HG02973 (cell line): ENCODE measurements at regions not wholly inside any gene's neighbourhood (a gene's known extent, or its start where the extent isn't known, plus 50 kb on each side); places are given as distances from the start of the nearest gene placed in this dataset.

Experiments
- ATAC-seq: cut with Tn5 transposase; IDR thresholded peaks from one replicate; pipeline ENCODE4 v1.9.1; 2021; ENCODE audit warnings: moderate library complexity; ENCODE audit not compliant: unreplicated experiment

DNA sequence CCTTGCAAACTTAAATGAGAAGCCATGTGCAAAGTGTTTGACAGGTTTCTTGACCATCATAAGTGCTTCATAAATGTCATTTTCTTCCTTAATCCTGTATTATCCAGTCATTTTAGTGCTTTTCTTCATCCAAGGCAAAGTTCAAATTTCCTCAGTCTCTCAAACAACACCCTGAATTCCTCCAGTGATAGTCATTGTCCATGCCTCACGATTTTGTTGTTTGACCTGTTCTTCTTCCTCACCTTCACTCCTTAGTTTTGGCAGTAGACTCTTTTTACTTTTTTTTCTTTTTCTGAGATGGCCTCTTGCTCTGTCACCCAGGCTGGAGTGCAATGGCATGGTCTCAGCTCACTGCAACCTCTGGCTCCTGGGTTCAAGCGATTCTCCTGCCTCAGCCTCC lies 1257.3 kb downstream of the FAM181B start:
- no peak for ATAC-seq

- ATAC-seq, result no peak
Measured at GRCh38 chr11:81472646-81473045, 1261.0 kb downstream of the FAM181B start.

GRCh38 chr11:81470446-81470845 lies 1263.2 kb downstream of the FAM181B start:
- ATAC-seq, result no peak

DNA sequence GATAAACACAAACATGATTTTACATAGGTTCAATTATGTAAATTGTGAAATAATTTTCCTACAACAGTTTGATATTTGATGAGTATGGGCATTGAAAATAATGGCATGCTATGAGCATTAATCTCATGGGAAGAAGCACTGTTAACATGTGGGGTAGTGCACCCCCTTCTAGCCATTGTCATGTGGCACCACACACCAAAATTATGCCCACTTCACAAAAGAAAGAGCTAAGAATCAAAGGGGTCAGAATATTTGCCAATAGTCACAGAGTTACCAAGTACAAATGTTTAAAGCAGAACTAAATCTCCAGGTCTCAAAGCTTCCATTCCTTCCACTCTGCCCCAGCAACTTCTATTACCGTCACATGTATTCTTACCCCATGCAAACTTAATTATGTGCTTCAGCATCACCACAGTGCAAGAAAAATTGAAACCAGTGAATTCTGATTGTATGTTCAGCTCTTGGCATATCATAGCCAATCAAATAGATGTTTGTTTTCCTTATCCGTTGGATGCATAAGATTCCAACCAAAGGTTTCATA lies 1273.8 kb downstream of the FAM181B start:
- no peak for ATAC-seq

DNA sequence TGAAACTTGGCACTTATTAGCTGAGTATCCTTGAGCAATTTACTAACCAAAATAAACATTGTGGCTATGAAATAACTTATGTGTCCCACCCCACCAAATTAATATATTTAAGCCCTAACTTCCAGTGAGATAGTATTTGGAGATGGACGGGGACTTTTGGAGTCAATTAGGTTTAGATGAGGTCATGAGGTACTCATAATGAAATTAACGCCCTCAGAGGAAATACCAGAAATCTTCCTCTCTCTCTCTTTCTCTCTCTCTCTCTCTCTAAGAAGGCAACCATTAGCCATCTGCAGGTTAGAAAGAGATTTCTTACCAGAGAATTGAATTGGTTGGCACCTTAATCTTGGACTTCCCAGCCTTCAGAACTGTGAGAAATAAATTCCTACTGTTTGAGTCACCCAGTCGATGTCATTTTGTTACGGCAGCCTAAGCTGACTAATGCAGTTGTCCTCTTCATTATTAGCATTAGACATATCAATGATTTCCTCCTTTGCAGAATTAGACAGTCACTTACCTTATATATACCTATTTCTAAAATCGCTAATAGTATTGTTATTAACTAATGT lies 1284.0 kb downstream of the FAM181B start:
- no peak for ATAC-seq

DNA sequence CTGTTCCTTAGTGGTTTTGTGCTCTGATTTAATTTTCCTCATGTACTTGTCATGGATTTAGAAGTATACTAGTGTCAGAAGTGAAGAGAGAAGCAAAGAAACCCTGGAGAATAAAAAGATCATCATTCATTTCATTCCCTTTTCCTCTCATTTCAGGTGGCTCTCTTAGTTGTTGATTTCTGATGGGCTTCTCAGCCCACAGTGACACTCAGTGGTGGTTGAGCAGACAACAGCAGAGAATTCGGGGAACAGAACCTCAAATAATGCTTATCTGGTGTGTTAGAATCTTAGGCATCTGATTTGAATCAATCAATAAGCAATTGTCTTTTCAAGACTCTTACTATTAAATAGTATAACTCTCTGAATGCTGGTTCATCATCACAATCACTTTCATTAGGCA lies 1289.4 kb downstream of the FAM181B start:
- ATAC-seq, result no peak

- no peak for ATAC-seq
Measured at GRCh38 chr11:81432333-81432732, 1301.3 kb downstream of the FAM181B start.

DNA sequence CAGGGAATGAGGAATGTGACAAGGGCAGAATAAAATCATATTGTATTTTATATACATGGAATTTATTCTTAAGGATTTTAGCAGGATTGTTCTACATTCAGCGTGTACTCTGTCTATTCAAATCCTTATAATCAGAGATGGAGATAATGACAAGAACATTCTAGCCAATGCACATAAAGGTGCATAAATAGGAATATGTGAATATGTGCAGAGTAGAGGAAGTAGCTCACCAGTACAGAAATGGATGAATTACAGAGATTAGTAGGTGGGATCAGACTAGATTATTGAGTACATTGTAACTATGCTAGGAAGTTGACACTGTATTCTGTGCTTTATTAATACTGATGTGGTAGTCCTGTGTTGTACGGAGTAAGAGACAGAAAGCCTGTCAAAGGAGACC lies 1308.8 kb downstream of the FAM181B start:
- no peak for ATAC-seq

DNA sequence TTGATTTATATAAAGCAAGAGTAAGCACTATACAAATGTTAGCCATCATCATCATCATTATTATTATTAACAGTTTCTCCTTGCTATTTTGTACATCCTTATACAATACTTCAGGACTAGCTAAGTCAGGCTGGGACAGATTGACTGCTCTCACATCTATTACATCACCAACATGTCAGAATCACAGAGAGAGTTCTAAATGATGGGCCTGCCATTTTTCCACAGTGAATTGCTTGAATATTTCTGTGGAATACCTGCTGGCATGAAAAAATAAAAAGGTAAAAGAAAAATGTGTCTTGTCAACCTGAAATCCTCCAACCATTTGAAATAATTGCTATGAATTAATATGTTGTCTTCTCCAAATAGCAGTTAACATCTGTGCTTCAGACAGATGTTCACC lies 1311.3 kb downstream of the FAM181B start:
- ATAC-seq, result no peak

- ATAC-seq, result no peak
Measured at GRCh38 chr11:81421251-81421860, 1312.3 kb downstream of the FAM181B start.

DNA sequence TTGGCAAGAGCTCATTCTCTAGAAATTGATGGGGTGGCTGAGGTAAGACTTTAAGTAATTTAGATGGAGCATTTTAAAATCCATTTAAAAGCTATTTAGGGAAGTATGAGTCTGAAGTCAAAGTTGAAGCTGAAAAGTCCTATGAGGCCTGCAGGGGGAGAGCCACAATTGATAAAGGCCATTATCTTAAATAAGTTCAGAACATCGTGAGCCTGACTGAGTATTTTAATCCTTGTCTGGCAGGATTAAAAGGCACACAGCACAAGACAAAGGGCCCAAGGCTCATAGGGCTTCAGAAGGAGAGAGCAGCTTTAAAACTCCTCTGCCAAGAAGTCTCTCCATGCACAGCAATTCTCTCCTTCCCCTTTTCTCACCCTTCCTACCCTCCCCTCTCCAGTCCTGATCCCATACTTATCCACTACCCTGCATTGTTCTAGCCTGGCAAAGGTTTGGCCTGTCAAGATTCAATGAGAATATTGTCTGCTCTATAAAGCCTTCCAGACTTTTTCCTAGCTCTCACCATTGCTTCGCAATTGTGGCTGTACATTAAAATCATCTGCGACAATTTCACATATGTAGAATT lies 1312.9 kb downstream of the FAM181B start:
- no peak for ATAC-seq

DNA sequence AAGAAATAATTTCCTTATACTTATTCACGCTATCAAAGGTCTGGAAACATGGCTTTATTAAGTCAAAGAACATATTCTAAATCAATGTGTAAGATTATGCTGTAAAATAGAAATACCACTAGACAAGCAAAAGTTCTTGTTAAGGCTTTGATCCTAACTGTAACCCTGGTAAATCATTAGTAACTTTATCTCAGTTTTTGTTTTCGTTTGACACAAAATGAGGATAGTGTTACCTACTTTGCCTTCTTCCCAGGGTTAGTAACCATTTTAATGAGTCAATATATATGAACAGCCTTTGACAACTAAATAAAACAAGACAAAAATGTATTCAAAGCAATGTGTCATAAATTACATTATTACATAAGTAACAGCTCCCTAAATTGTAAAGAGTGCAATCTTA lies 1336.3 kb downstream of the FAM181B start:
- no peak for ATAC-seq

DNA sequence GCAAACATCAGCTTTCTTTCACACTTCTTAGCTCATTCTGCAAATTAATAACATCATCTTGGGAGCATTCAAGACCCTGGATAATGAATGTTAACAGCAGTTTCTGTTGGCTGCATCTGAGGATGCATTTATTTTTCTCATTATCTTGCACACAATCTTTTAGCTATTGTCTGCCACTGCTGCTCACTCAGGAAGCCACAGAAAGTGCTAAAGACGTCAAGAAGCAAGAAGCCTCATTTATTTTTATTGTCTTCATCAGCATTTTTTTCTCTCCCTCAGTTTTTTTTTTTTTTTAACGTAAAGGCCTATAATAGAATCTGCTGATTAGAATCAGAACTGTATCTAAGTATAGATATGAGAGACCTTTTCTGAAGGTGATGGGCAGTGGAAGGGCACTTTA lies 1339.4 kb downstream of the FAM181B start:
- no peak for ATAC-seq

DNA sequence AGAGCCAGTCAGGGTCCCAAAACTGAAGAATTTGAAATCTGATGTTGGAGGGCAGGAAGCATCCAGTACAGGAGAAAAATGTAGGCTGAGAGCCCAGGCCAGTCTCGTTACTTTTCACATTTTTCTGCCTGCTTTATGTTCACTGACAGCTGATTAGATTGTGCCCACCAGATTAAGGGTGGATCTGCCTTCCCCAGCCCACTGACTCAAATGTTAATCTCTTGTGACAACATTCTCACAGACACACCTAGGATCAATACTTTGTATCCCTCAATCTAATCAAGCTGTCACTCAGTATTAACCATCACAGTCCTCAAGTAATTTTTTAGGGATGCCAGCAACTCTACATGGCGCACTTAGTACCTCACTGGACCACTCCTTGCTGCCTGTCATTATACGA lies 1345.3 kb downstream of the FAM181B start:
- ATAC-seq, result no peak

- no peak for ATAC-seq
Measured at GRCh38 chr11:81380395-81380794, 1353.3 kb downstream of the FAM181B start.

GRCh38 chr11:81377418-81377817 lies 1356.2 kb downstream of the FAM181B start:
- ATAC-seq, result no peak

- no peak for ATAC-seq
Measured at GRCh38 chr11:81373986-81374385, 1359.7 kb downstream of the FAM181B start.

DNA sequence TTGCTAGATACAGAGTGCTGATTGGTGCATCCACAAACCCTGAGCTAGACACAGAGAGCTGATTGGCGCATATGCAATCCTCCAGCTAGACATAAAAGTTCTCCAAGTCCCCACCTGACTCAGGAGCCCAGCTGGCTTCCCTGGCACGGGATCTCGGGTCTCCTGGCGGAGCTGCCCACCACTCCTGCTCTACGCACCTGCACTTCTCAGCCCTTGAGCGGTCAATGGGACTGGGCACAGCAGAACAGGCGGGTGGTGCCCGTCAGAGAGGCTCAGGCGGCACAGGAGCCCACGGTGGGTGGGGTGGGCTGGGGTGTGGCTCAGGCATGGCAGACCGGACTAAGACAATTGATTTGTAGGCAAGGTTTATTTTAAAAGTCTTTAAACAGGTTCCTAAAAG lies 1365.5 kb downstream of the FAM181B start:
- ATAC-seq, result no peak

DNA sequence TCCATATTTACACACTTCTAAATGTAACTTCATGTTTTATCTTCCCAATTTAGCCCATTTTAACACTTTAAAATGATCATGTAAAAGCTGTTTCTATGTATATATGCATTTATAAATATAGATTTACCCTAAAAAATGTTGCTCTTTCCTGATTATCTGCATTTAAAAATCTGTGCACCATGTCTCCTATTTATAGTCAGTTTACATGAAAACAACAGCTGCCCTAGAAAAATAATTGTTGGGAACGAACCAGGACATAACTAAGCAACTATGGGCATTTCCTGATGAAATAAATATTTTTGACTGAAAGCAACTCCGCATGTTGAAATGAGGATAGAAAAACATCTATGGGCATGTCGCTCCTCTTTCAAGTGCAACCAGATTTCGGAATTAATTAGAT lies 1368.2 kb downstream of the FAM181B start:
- no peak for ATAC-seq

DNA sequence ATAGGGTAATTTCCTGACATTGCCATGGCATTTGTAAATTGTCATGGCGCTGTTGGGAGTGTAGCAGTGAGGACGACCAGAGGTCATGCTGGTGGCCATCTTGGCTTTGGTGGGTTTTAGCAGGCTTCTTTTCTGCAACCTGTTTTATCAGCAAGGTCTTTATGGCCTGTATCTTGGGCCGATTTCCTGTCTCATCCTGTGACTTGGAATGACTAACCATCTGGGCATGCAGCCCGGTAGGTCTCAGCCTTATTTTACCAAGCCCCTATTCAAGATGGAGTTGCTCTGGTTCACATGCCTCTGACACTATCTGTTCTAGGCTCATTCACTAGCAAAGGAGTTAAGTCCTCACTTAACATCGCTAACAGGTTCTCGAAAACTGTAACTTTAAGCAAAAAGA lies 1374.2 kb downstream of the FAM181B start:
- ATAC-seq, result no peak

GRCh38 chr11:81345609-81346008 lies 1388.1 kb downstream of the FAM181B start:
- ATAC-seq, result no peak

DNA sequence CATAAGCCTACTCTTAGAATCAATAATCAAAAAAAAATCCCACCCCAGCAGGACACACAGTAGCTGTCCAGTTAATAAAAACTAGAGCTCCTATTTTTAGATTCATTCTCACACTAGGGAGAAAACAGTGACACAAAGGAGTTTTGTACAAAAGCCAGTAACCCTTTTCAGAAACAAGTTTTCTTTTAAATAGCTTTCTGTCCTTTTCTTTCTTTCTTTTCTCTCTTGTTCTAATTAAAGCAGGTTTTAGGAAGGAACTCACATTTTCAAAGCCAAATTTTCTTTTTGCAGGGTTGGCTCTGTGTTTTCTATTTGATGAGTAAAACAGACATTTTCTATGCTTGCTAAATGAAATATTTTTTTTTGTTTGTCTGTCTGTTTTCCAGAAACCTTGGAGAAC lies 1390.7 kb downstream of the FAM181B start:
- no peak for ATAC-seq

DNA sequence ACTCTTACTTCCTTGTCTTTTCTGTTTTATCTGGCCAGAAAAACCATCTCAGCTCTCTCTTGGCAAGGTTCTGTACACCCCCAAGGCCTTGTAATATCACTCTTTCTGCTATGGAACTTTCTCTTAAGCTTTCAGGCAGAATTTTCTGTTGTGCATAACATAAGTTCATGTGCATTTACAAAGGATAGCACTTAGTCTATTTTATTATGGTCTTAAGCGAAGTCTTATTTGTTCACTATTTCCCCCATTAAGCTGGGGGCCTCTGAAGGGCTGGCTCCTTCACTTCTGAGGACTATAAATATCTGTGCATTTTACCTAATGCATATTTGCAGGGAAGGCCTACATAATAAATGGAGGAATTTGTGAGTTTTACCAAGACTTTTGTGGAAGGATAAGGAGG lies 1393.4 kb downstream of the FAM181B start:
- ATAC-seq, result no peak
